NT2/D1 (cell line): ENCODE measurements at regions not wholly inside any gene's neighbourhood (a gene's known extent, or its start where the extent isn't known, plus 50 kb on each side); places are given as distances from the start of the nearest gene placed in this dataset.

Source experiments
- SUZ12 ChIP-seq: IDR thresholded peaks from 2 replicates; pipeline ENCODE4 v1.6.1; 2011; ENCODE audit not compliant: insufficient read length, insufficient read depth; ENCODE audit errors: extremely low read depth
- YY1 ChIP-seq: IDR thresholded peaks from 2 replicates; pipeline ENCODE4 v1.6.1; 2011; ENCODE audit not compliant: insufficient read length, insufficient read depth
- ZNF274 ChIP-seq: IDR thresholded peaks from 2 replicates; pipeline ENCODE4 v1.6.1; 2011; ENCODE audit warnings: mild to moderate bottlenecking, low read depth, low read length

GRCh38 chr15:47639042-47639441 lies 78.3 kb upstream of the SEMA6D start:
- TF ChIP-seq YY1 (no peak), SUZ12 (no peak), ZNF274 (no peak)
